ENCODE measurements at regions not wholly inside any gene's neighbourhood (a gene's known extent, or its start where the extent isn't known, plus 50 kb on each side); places are given as distances from the start of the nearest gene placed in this dataset.

- no peak for TF ChIP-seq POLR2A (IDR thresholded peaks at IDR 0.05; ENCODE audit: low read depth, low read length)
- no peak for TF ChIP-seq POLR2AphosphoS5 (IDR thresholded peaks at IDR 0.05; ENCODE audit: low read depth, low read length)
Measured at GRCh38 chr3:127371334-127371733, 83.5 kb upstream of the PRR20G start.
